ENCODE measurements at regions not wholly inside any gene's neighbourhood (a gene's known extent, or its start where the extent isn't known, plus 50 kb on each side); places are given as distances from the start of the nearest gene placed in this dataset.
"Not testable (repeated sequence)": the region's sequence is repeated elsewhere in the genome, so short reads cannot be mapped to it uniquely, and the experiment has no call there.

DNA sequence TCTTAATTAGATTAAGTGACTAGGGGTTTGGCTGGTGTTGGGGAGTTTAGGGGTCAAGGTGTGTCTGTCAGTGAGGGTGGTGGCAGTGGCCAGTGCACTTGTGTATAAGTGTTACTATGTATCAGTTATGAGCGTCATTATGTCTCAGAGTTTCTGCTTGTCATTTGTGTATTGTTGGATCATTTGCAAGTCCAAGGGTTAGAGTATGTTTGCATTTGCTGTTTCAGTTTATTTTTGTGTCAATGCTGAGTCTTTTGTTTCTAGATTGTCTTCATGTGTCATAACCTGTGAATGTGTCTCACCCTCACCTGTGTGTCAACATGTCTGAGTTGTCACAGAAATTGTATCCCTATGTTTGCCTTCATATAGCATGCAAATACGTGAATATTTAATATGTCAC is 97.5 kb upstream of the PAX2 start:
- H3K4me1 ChIP-seq (ENCODE audit: control insufficient read depth, insufficient read depth, low read length): no peaks in the 10 kb centered on the region
- H3K27me3 ChIP-seq (ENCODE audit: control insufficient read depth, insufficient read depth, low read length): peaks cover 21% of the 10 kb centered on the region
- H3K9ac ChIP-seq (ENCODE audit: low read length): no peak overlapping the region
- no peak overlapping the region for H3K4me3 ChIP-seq (ENCODE audit: low read length)
- no peaks in the 10 kb centered on the region for H3K36me3 ChIP-seq (ENCODE audit: control insufficient read depth, insufficient read depth, low read length)
- no peak overlapping the region for H3K27ac ChIP-seq (ENCODE audit: low read depth, low read length)

DNA sequence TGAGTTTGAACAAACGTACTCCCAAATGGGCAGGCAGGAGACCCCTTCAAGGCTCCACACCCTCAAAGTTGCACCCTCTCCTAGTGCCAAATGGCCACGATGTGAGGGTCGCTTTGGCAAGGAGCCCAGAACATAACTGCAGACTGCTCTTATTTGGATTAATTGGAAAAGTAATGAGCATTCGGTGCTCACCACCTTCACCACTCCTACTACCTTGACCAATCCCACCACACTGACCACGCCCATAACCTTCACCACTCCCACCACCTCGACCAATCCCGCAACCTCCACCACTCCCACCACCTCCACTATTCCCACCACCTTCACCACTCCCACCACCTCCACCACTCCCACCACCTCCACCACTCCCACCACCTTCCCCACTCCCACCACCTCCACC is 94.7 kb upstream of the PAX2 start:
- H3K9ac ChIP-seq (ENCODE audit: low read length): no peak overlapping the region
- H3K36me3 ChIP-seq (ENCODE audit: control insufficient read depth, insufficient read depth, low read length): no peaks in the 10 kb centered on the region
- H3K4me1 ChIP-seq (ENCODE audit: control insufficient read depth, insufficient read depth, low read length): no peaks in the 10 kb centered on the region
- H3K4me3 ChIP-seq (ENCODE audit: low read length): no peak overlapping the region
- H3K27ac ChIP-seq (ENCODE audit: low read depth, low read length): no peak overlapping the region
- H3K27me3 ChIP-seq (ENCODE audit: control insufficient read depth, insufficient read depth, low read length): peaks cover 32% of the 10 kb centered on the region

DNA sequence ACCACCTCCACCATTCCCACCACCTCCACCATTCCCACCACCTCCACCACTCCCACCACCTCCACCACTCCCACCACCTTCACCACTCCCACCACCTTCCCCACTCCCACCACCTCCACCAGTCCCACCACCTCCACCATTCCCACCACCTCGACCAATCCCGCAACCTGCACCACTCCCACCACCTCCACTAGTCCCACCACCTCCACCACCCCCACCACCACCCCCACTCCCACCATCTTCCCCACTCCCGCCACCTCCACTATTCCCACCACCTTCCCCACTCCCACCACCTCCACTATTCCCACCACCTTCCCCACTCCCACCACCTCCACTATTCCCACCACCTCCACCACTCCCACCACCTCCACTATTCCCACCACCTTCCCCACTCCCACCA is 94.3 kb upstream of the PAX2 start:
- not testable (repeated sequence) for H3K27ac ChIP-seq (ENCODE audit: low read depth, low read length); H3K4me1 ChIP-seq (ENCODE audit: control insufficient read depth, insufficient read depth, low read length); H3K9ac ChIP-seq (ENCODE audit: low read length); H3K36me3 ChIP-seq (ENCODE audit: control insufficient read depth, insufficient read depth, low read length); H3K4me3 ChIP-seq (ENCODE audit: low read length)
- peaks cover 36% of the 10 kb centered on the region for H3K27me3 ChIP-seq (ENCODE audit: control insufficient read depth, insufficient read depth, low read length)

DNA sequence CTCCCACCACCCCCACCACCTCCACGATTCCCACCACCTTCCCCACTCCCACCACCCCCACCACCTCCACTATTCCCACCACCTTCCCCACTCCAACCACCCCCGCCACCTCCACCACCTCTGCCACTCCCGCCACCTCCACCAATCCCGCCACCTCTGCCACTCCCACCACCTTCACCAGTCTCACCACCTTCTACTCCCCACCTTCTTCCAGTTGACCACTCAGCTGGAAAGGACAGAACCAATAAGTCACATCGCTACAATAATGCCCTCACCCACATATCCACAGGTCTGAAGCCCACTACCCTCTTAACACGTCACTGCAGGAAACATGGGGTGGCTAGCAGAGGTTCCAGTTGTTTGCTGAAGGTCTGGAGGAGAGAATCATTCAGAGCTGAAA is 93.5 kb upstream of the PAX2 start:
- peaks cover 40% of the 10 kb centered on the region for H3K27me3 ChIP-seq (ENCODE audit: control insufficient read depth, insufficient read depth, low read length)

DNA sequence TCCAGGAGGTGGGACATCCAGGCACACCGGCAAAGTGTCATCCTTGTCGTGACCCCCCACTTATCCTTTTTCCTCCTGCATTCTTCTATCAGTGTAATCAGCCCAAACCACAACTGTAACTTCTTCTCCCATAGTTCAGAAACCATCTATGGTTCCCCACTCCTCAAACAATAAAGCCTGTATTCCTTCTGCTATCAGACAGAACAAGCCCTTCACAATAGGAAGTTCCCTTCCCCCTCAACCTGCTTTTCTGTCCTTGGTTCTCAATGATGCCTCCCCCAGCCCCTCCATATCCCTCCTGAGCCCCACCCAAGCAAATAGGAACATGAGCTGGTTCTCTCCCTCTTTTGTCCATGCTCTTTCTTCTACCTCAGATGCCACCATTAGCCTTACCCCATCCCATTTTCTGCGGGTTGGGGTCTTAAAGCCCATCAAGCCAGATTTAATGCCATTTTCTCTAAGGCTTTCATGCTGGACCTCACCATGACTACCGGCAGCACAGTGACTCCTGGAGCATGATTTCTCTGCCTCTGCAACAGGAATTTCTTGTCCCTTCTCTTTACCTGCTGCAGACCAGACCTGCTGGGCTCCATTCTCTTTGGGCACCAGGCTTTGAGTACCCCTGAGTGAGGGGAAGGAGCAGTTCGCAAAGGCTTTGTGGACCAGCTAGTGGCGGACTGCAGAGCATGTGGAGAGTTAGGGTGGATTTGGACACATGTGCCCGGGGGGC is 92.8 kb upstream of the PAX2 start:
- no peaks in the 10 kb centered on the region for H3K36me3 ChIP-seq (ENCODE audit: control insufficient read depth, insufficient read depth, low read length)
- no peak overlapping the region for H3K9ac ChIP-seq (ENCODE audit: low read length)
- H3K27me3 ChIP-seq (ENCODE audit: control insufficient read depth, insufficient read depth, low read length): peaks cover 47% of the 10 kb centered on the region
- no peaks in the 10 kb centered on the region for H3K4me1 ChIP-seq (ENCODE audit: control insufficient read depth, insufficient read depth, low read length)
- no peak overlapping the region for H3K27ac ChIP-seq (ENCODE audit: low read depth, low read length)
- H3K4me3 ChIP-seq (ENCODE audit: low read length): no peak overlapping the region

More for the DNA sequence above, 93.5 kb upstream of the PAX2 start:
- no peaks in the 10 kb centered on the region for H3K4me1 ChIP-seq (ENCODE audit: control insufficient read depth, insufficient read depth, low read length)
- H3K4me3 ChIP-seq (ENCODE audit: low read length): no peak overlapping the region
- H3K36me3 ChIP-seq (ENCODE audit: control insufficient read depth, insufficient read depth, low read length): no peaks in the 10 kb centered on the region
- H3K9ac ChIP-seq (ENCODE audit: low read length): no peak overlapping the region
- no peak overlapping the region for H3K27ac ChIP-seq (ENCODE audit: low read depth, low read length)

DNA sequence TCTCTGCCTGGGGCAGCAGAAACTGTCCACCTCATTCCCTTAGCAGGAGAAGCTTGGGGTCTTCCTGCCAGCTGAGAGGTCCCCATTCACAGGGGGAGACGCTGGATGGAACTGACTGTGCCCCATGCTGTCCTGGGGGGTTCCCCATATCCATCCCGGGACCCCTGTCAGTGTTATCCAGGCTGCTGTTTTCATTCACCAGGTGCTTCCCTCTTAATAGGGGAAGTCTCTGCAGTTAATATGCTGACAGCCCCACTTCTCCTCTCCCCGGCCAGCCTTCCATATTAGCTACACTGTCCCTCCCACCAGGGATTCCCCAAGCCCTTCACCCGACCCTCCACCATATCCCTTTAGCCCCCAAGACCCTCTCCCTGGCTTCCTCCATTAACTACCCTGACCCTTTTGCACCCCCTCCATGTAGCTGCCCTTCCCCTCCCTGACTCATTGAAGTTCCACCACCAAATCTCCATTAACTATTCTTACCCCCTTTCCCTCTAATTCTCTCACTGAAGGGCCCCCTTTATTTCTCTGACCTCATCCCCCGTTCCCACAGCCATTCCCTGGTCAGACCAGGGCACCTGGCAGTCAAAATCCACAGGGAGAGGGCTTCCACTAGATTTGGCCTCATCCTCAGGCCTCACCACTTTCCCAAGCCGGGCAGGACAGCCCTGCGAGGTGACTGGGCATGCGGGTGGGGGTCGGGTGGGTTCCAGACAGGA is 92.0 kb upstream of the PAX2 start:
- peaks cover 50% of the 10 kb centered on the region for H3K27me3 ChIP-seq (ENCODE audit: control insufficient read depth, insufficient read depth, low read length)
- no peaks in the 10 kb centered on the region for H3K4me1 ChIP-seq (ENCODE audit: control insufficient read depth, insufficient read depth, low read length)
- H3K36me3 ChIP-seq (ENCODE audit: control insufficient read depth, insufficient read depth, low read length): no peaks in the 10 kb centered on the region
- no peak overlapping the region for H3K27ac ChIP-seq (ENCODE audit: low read depth, low read length)
- H3K4me3 ChIP-seq (ENCODE audit: low read length): no peak overlapping the region
- no peak overlapping the region for H3K9ac ChIP-seq (ENCODE audit: low read length)

DNA sequence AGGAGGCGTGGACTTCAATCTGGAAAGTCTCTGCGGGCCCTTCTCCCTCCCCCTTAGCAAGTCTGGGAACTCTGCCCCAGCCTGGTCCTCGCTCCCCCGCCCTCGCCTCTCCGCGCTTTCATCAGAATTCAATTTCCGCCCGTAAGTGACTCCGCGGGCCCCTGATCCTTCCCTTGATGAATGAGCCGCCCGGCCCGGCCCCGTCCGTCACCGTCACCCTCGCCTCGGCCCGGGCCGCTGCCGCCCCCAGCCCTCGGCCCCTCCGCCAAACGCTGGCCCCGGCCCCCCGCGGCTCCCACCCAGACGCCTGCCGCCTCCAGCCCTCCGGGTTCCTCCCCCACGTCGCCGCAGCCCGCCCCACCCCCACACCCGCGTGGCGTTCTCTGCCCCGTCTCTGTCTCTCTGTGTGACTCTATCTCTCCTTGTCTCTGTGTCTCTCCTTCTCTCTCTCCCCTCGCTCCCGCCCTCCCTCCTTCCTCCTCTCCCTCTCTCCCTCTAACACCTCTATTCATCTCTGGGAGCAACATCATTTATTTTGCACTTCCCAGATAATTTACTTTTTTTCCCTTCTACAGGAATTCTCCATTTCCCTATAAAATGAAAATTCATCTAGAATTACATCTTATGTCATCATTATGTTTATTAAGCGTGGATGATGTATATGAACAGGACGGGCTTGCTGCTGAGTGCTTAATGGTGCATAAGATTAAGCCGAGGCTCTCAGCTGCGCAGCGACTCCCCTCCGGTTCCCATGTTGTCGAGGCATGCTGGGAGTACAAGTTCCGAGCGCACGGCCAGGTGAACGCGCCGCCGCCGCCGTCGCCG is 91.2 kb upstream of the PAX2 start:
- Histone ChIP-seq H3K9ac (ENCODE audit: low read length) (no peak overlapping the region), H3K4me3 (ENCODE audit: low read length) (no peak overlapping the region), H3K27me3 (ENCODE audit: control insufficient read depth, insufficient read depth, low read length) (peaks cover 53% of the 10 kb centered on the region), H3K4me1 (ENCODE audit: control insufficient read depth, insufficient read depth, low read length) (no peaks in the 10 kb centered on the region), H3K36me3 (ENCODE audit: control insufficient read depth, insufficient read depth, low read length) (no peaks in the 10 kb centered on the region), H3K27ac (ENCODE audit: low read depth, low read length) (no peak overlapping the region)

DNA sequence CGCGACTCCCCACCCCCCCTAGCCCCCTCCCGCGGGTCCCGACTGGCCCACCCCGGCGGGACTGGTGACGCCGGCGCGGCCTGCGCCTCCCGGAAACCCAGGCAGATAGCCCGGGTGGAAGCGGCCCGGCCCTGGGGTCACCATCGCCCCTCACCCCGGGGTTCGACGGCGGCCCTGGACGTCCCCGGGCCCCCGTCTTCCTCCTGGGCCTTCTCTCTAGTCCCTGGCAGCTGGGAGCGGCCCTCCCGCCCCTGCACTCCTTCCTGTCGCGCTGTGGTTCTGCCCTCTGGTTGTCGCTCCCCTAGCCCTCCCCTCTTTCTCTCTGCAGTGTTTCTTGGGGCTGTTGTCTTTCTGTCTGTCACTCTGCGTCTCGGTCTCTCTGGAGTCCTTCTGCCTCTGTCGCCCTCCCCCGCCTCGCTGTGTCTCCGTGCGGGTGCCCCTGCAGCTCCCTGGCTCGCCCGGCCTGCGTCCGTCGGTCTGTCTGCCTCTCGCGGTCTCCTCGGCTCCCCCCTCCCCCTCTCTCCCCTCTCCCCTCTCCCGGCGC is 90.5 kb upstream of the PAX2 start:
- no peak overlapping the region for H3K9ac ChIP-seq (ENCODE audit: low read length)
- no peak overlapping the region for H3K4me3 ChIP-seq (ENCODE audit: low read length)
- H3K27me3 ChIP-seq (ENCODE audit: control insufficient read depth, insufficient read depth, low read length): peaks cover 58% of the 10 kb centered on the region
- H3K27ac ChIP-seq (ENCODE audit: low read depth, low read length): no peak overlapping the region
- H3K36me3 ChIP-seq (ENCODE audit: control insufficient read depth, insufficient read depth, low read length): no peaks in the 10 kb centered on the region
- H3K4me1 ChIP-seq (ENCODE audit: control insufficient read depth, insufficient read depth, low read length): no peaks in the 10 kb centered on the region

DNA sequence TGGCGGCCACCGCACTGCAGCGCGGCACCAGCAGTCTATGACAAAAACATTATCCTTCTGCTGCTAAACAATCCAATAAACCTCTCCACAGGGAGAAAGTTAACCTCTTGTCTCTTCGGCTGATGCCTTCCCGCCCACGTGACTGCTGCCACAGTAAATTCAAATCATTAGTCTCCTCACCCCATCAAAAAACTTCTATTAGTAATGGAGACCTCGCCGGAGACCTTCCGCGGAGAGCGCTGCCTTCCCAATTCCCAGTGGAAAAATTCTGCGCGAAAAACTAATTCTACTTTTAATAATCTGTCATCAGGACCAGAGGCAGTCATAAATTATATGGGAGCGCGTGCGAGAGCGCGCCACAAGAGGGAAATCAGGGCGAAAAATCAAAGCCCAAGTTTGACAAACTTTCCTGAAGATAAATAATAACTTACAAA is 90.0 kb upstream of the PAX2 start:
- Histone ChIP-seq H3K27me3 (ENCODE audit: control insufficient read depth, insufficient read depth, low read length) (peaks cover 60% of the 10 kb centered on the region), H3K9ac (ENCODE audit: low read length) (no peak overlapping the region), H3K27ac (ENCODE audit: low read depth, low read length) (no peak overlapping the region), H3K4me1 (ENCODE audit: control insufficient read depth, insufficient read depth, low read length) (no peaks in the 10 kb centered on the region), H3K36me3 (ENCODE audit: control insufficient read depth, insufficient read depth, low read length) (no peaks in the 10 kb centered on the region), H3K4me3 (ENCODE audit: low read length) (no peak overlapping the region)

DNA sequence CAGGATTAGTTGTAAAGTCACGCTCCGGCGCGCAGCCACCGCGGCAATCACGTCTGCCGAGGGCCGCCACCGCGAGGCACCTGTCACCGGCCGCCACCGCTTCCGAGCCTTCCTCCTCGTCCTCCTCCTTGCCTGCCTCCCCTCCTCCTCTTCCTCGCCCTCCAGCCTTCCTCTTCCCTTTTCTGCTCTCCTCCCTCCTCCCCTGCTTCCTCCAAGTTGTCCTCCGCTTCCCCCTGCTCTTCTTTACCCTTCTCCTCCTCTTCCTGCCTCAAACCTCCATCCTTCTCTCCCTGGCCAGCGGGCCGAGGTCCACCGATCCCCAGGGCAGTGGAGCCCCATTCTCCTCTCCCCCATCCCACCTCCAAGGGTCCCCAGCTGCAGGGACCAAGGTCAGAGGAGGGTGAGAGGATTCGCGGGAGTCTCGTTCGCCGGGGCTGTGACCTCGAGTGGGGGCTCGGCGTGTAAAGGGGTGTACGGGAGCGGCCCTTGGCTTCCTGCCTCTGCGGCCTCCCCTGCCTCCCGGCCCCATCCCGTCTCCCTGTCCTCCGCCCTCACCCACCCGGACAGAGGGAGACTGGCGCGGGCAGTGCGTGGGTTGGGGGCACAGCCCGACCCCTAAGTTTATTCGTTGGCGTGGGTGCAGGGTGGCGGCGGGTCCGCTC is 89.5 kb upstream of the PAX2 start:
- no peaks in the 10 kb centered on the region for H3K4me1 ChIP-seq (ENCODE audit: control insufficient read depth, insufficient read depth, low read length)
- H3K27me3 ChIP-seq (ENCODE audit: control insufficient read depth, insufficient read depth, low read length): peaks cover 57% of the 10 kb centered on the region
- H3K4me3 ChIP-seq (ENCODE audit: low read length): peak overlapping the region; percentile 2
- no peak overlapping the region for H3K9ac ChIP-seq (ENCODE audit: low read length)
- H3K27ac ChIP-seq (ENCODE audit: low read depth, low read length): no peak overlapping the region
- no peaks in the 10 kb centered on the region for H3K36me3 ChIP-seq (ENCODE audit: control insufficient read depth, insufficient read depth, low read length)

DNA sequence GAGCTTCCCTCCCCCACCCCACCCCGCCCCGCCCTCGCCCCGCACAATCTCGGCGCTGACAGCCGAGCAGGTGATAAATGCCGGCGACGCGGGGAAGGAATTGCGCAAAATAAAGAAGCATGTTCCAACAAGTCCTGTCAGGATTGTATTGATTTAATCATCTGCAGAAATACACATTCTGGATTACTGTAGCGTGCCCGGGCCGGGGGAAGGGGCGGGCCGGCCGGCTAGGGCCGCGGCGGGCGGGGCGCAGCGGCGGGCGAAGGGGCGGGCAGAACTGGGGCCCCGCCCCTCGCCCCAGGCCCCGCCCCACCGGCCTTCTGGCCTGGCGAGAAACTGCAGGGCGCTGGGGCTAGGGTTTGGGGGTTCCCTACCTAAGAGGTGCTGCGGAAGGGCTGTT is 88.9 kb upstream of the PAX2 start:
- H3K27me3 ChIP-seq (ENCODE audit: control insufficient read depth, insufficient read depth, low read length): peaks cover 57% of the 10 kb centered on the region
- H3K4me3 ChIP-seq (ENCODE audit: low read length): no peak overlapping the region
- H3K4me1 ChIP-seq (ENCODE audit: control insufficient read depth, insufficient read depth, low read length): no peaks in the 10 kb centered on the region

DNA sequence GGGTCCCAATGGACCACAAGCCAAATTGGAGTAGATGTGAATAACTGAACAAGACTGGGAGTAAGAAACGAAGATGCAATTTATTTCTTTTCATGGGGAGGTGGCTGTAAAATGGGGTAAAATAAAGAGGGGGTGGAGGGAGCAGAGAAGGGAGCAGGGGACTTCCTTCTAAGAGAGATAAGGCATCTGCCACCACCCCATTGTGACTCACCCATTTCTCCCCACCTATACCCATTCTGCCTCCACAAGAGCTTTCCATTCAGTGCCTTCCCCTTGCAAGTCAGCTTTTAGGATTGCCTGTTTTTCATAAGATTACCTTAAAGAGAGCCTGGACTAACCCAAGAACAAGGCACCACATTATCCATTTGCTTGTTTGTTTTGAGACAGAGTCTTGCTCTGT is 87.1 kb upstream of the PAX2 start:
- Histone ChIP-seq H3K27me3 (ENCODE audit: control insufficient read depth, insufficient read depth, low read length) (peaks cover 50% of the 10 kb centered on the region), H3K27ac (ENCODE audit: low read depth, low read length) (no peak overlapping the region), H3K36me3 (ENCODE audit: control insufficient read depth, insufficient read depth, low read length) (no peaks in the 10 kb centered on the region), H3K4me1 (ENCODE audit: control insufficient read depth, insufficient read depth, low read length) (no peaks in the 10 kb centered on the region), H3K4me3 (ENCODE audit: low read length) (no peak overlapping the region), H3K9ac (ENCODE audit: low read length) (no peak overlapping the region)

More for the DNA sequence above, 88.9 kb upstream of the PAX2 start:
- Histone ChIP-seq H3K9ac (ENCODE audit: low read length) (no peak overlapping the region), H3K27ac (ENCODE audit: low read depth, low read length) (no peak overlapping the region), H3K36me3 (ENCODE audit: control insufficient read depth, insufficient read depth, low read length) (no peaks in the 10 kb centered on the region)
